Nephron progenitor cell (in vitro differentiated cells): ENCODE measurements at regions not wholly inside any gene's neighbourhood (a gene's known extent, or its start where the extent isn't known, plus 50 kb on each side); places are given as distances from the start of the nearest gene placed in this dataset.

Experiments
- DNase-seq: peaks from one replicate; pipeline ENCODE4 v3.0.0; 2021
- H3K27ac Mint-ChIP-seq: 2 replicates; pipeline ENCODE4 v1.8.0; 2021; ENCODE audit warnings: mild to moderate bottlenecking, moderate library complexity, mixed read lengths
- H3K27me3 Mint-ChIP-seq: 2 replicates; pipeline ENCODE4 v1.8.0; 2021; ENCODE audit warnings: mild to moderate bottlenecking, low read depth, mixed read lengths; ENCODE audit not compliant: poor library complexity
- H3K36me3 Mint-ChIP-seq: 2 replicates; pipeline ENCODE4 v1.8.0; 2021; ENCODE audit warnings: low read depth, mixed read lengths
- H3K4me1 Mint-ChIP-seq: 2 replicates; pipeline ENCODE4 v1.8.0; 2021; ENCODE audit warnings: mixed read lengths
- H3K4me3 Mint-ChIP-seq: 2 replicates; pipeline ENCODE4 v1.8.0; 2021; ENCODE audit warnings: mild to moderate bottlenecking, moderate library complexity, mixed read lengths
- H3K9me3 Mint-ChIP-seq: 2 replicates; pipeline ENCODE4 v1.8.0; 2021; ENCODE audit warnings: mild to moderate bottlenecking, moderate library complexity, mixed read lengths
- TF ChIP-seq, protein P1 (sequence below): fragments of 200-600 bp; sonication (generic); IDR thresholded peaks from 2 replicates; pipeline ENCODE4 v1.5.0; 2021; ENCODE audit warnings: antibody characterized with exemption

DNA sequence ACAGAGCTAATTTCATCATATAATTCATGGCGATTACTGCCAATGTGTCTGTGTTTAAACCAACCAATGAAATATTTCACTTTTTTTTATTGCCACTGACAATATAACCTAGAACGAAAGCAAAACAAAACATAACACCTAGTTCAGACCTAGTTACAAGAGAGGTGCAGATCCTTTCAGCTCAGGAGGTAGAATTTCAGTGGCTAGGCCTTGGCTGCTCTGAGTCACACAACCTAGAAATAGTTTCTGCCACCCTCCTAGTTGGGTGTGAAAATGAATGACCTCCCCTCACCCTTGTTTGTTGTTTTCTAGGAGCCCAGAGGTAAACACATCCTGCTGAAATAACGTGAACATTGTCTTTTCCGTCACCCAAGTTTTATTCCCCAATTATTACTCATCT is 356.3 kb downstream of the HTR1B start:
- Mint-ChIP-seq H3K27me3 (peaks cover 2% of the 10 kb centered on the region), H3K9me3 (peaks cover 3% of the 10 kb centered on the region), H3K4me1 (peaks cover 41% of the 10 kb centered on the region), H3K36me3 (no peaks in the 10 kb centered on the region), H3K27ac (peak overlapping the region; percentile 47), H3K4me3 (no peak overlapping the region)
- TF ChIP-seq, protein P1, sequence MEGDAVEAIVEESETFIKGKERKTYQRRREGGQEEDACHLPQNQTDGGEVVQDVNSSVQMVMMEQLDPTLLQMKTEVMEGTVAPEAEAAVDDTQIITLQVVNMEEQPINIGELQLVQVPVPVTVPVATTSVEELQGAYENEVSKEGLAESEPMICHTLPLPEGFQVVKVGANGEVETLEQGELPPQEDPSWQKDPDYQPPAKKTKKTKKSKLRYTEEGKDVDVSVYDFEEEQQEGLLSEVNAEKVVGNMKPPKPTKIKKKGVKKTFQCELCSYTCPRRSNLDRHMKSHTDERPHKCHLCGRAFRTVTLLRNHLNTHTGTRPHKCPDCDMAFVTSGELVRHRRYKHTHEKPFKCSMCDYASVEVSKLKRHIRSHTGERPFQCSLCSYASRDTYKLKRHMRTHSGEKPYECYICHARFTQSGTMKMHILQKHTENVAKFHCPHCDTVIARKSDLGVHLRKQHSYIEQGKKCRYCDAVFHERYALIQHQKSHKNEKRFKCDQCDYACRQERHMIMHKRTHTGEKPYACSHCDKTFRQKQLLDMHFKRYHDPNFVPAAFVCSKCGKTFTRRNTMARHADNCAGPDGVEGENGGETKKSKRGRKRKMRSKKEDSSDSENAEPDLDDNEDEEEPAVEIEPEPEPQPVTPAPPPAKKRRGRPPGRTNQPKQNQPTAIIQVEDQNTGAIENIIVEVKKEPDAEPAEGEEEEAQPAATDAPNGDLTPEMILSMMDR, result no peak
- DNase-seq, result no peak

GRCh38 chr6:77105091-77105490 is 358.2 kb downstream of the HTR1B start:
- TF ChIP-seq, protein P1, result no peak
- no peaks in the 10 kb centered on the region for H3K36me3 Mint-ChIP-seq
- H3K27me3 Mint-ChIP-seq, result peaks cover 2% of the 10 kb centered on the region
- no peak overlapping the region for H3K4me3 Mint-ChIP-seq
- H3K4me1 Mint-ChIP-seq, result peaks cover 47% of the 10 kb centered on the region
- no peaks in the 10 kb centered on the region for H3K9me3 Mint-ChIP-seq
- no peak for DNase-seq
- H3K27ac Mint-ChIP-seq, result no peak overlapping the region

- Mint-ChIP-seq H3K36me3 (no peaks in the 10 kb centered on the region), H3K27ac (no peak overlapping the region), H3K9me3 (no peaks in the 10 kb centered on the region), H3K4me3 (no peak overlapping the region), H3K27me3 (no peaks in the 10 kb centered on the region), H3K4me1 (peaks cover 46% of the 10 kb centered on the region)
- TF ChIP-seq, protein P1, result no peak
- no peak for DNase-seq
These were observed 365.4 kb downstream of the HTR1B start for GRCh38 chr6:77097940-77098339.

DNA sequence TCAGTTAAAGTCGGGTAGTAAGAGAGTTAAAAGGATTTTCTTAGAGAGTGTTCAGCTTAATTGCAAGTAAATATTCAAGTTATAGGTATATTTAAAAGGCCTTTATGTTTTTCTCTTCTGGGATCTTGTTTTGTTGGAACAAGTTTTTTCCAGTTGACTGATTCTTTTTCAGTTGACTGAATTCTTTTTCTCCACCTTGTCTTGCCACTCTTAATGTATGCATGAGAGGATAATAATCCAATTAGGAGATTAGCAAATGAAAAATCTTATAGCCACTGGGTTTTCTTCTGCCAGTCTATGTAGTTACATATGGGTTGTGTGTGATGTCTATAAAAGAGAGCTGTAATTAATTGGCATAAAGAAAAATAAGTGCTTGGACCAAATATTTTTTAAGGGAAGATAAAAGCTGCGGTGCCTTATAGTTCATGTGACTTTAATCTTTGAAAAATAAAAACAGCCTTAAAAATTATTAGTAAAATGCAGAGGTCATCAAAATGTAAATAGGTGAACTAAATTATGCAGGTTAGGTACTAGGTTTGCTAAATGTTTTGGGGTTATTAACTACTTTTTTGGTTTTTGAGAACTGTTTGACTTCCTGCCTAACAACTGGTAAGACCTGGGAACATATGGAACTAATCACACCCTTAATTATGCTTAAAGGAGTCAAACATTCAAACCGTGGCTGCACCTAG is 367.2 kb downstream of the HTR1B start:
- H3K27me3 Mint-ChIP-seq, result no peaks in the 10 kb centered on the region
- no peak overlapping the region for H3K4me3 Mint-ChIP-seq
- no peaks in the 10 kb centered on the region for H3K36me3 Mint-ChIP-seq
- H3K9me3 Mint-ChIP-seq, result no peaks in the 10 kb centered on the region
- H3K4me1 Mint-ChIP-seq, result peaks cover 44% of the 10 kb centered on the region
- TF ChIP-seq, protein P1, result no peak
- DNase-seq, result no peak
- H3K27ac Mint-ChIP-seq, result no peak overlapping the region

- Mint-ChIP-seq H3K36me3 (peaks cover 2% of the 10 kb centered on the region), H3K4me3 (no peak overlapping the region), H3K27ac (peak overlapping the region; percentile 79), H3K4me1 (peaks cover 35% of the 10 kb centered on the region), H3K27me3 (no peaks in the 10 kb centered on the region), H3K9me3 (peaks cover 1% of the 10 kb centered on the region)
- TF ChIP-seq, protein P1, result no peak
- no peak for DNase-seq
These were observed 368.5 kb downstream of the HTR1B start for GRCh38 chr6:77094821-77095220.

DNA sequence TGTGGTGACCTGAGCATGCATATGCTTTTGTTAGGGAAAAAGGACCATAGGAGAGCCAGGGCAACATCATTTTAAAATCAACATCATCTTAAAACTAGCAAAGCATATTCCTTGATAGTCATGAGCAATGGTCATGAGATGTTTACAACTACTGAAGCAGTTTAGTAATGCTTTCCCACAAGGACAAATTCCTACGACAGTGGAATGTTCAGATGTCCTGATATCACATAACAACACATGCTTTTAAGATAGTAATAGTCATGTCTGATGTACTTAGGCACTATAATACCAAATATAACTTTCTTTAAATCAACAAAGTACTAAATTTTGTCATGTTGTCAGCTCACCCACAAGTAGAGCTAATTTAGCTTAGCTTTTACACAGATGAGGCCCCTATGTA is 370.3 kb downstream of the HTR1B start:
- H3K36me3 Mint-ChIP-seq, result peaks cover 11% of the 10 kb centered on the region
- TF ChIP-seq, protein P1, result no peak
- no peak for DNase-seq

More for the DNA sequence above, 370.3 kb downstream of the HTR1B start:
- Mint-ChIP-seq H3K4me1 (peaks cover 23% of the 10 kb centered on the region), H3K27me3 (no peaks in the 10 kb centered on the region), H3K9me3 (peaks cover 8% of the 10 kb centered on the region), H3K4me3 (no peak overlapping the region), H3K27ac (no peak overlapping the region)
